ENCODE measurements at regions not wholly inside any gene's neighbourhood (a gene's known extent, or its start where the extent isn't known, plus 50 kb on each side); places are given as distances from the start of the nearest gene placed in this dataset.

GRCh38 chr13:44308352-44308751 lies 65.3 kb upstream of the SERP2 start:
- no peak for TF ChIP-seq POLR2A (IDR thresholded peaks at IDR 0.05; ENCODE audit: low read depth, low read length)
- TF ChIP-seq SPI1 (IDR thresholded peaks at IDR 0.05; ENCODE audit: low read depth, low read length): no peak
- TF ChIP-seq TAF1 (IDR thresholded peaks at IDR 0.05; ENCODE audit: low read depth, low read length): no peak
- no peak for TF ChIP-seq POLR2AphosphoS5 (IDR thresholded peaks at IDR 0.05; ENCODE audit: low read depth, low read length)
- TF ChIP-seq POU2F2 (IDR thresholded peaks at IDR 0.05; ENCODE audit: low read depth, low read length): no peak
